WTC11 (cell line): ENCODE measurements at regions not wholly inside any gene's neighbourhood (a gene's known extent, or its start where the extent isn't known, plus 50 kb on each side); places are given as distances from the start of the nearest gene placed in this dataset.

Experiments used
- ATAC-seq: fragments of 200-7000 bp; cut with Tn5 transposase; 2 replicates; pipeline ENCODE4 v1.10.0; 2021; ENCODE audit warnings: mild to moderate bottlenecking, moderate library complexity
- CTCF ChIA-PET: fragments of 300-600 bp; sonication (Branson Sonifier 250); formaldehyde crosslinking; loops from one replicate; lab custom pipeline; 2021; ENCODE audit warnings: antibody characterized with exemption; lab: Charles Lee
- POLR2A ChIA-PET: fragments of 350-600 bp; sonication (Branson Sonifier 250); formaldehyde crosslinking; loops from one replicate; lab custom pipeline; 2021; ENCODE audit warnings: antibody characterized with exemption; lab: Charles Lee
- DNase-seq: peaks from one replicate; pipeline ENCODE4 v3.0.0; 2021; ENCODE audit warnings: low spot score
- H3K27ac Mint-ChIP-seq: 2 replicates; pipeline ENCODE4 v1.8.0; 2021; ENCODE audit warnings: mixed read lengths
- H3K27me3 Mint-ChIP-seq: 2 replicates; pipeline ENCODE4 v1.8.0; 2021; ENCODE audit warnings: low read depth, mild to moderate bottlenecking, moderate library complexity, mixed read lengths
- H3K36me3 Mint-ChIP-seq: 2 replicates; pipeline ENCODE4 v1.8.0; 2021; ENCODE audit warnings: mixed read lengths
- H3K4me1 Mint-ChIP-seq: 2 replicates; pipeline ENCODE4 v1.8.0; 2022; ENCODE audit warnings: mixed read lengths
- H3K4me3 Mint-ChIP-seq: 2 replicates; pipeline ENCODE4 v1.8.0; 2021; ENCODE audit warnings: mild to moderate bottlenecking, moderate library complexity, mixed read lengths
- H3K9me3 Mint-ChIP-seq: 2 replicates; pipeline ENCODE4 v1.8.0; 2021; ENCODE audit warnings: mixed read lengths
- ARID4B ChIP-seq: sonication (generic); formaldehyde crosslinking; IDR thresholded peaks from 2 replicates; pipeline ENCODE4 v1.8.0; 2023; ENCODE audit warnings: missing genetic modification reagents, mild to moderate bottlenecking, borderline replicate concordance
- ATF2 ChIP-seq: sonication (generic); formaldehyde crosslinking; IDR thresholded peaks from 2 replicates; pipeline ENCODE4 v1.8.1; 2022; ENCODE audit warnings: low read depth, missing genetic modification reagents, borderline replicate concordance
- ATF6 ChIP-seq: sonication (generic); formaldehyde crosslinking; IDR thresholded peaks from 2 replicates; pipeline ENCODE4 v1.8.1; 2023; ENCODE audit warnings: mild to moderate bottlenecking, missing genetic modification reagents
- CBFB ChIP-seq: sonication (generic); formaldehyde crosslinking; IDR thresholded peaks from 2 replicates; pipeline ENCODE4 v1.8.1; 2022; ENCODE audit warnings: mild to moderate bottlenecking, low read depth, missing genetic modification reagents
- FOXP1 ChIP-seq: sonication (generic); formaldehyde crosslinking; IDR thresholded peaks from 2 replicates; pipeline ENCODE4 v1.8.0; 2022; ENCODE audit warnings: missing genetic modification reagents, mild to moderate bottlenecking, moderate library complexity, borderline replicate concordance
- GABPB1 ChIP-seq: sonication (generic); formaldehyde crosslinking; IDR thresholded peaks from 2 replicates; pipeline ENCODE4 v1.8.1; 2023; ENCODE audit warnings: mild to moderate bottlenecking, missing genetic modification reagents
- GRHL2 ChIP-seq: fragments of 250-450 bp; sonication (Bioruptor Pico); IDR thresholded peaks from 2 replicates; pipeline ENCODE4 v1.8.0; 2022; ENCODE audit warnings: mild to moderate bottlenecking, moderate library complexity; ENCODE audit not compliant: insufficient replicate concordance, severe bottlenecking
- JAZF1 ChIP-seq: fragments of 250-450 bp; sonication (Bioruptor Pico); IDR thresholded peaks from 2 replicates; pipeline ENCODE4 v1.9.0; 2021; ENCODE audit warnings: moderate library complexity, mild to moderate bottlenecking, inconsistent platforms
- JUN ChIP-seq: sonication (generic); formaldehyde crosslinking; IDR thresholded peaks from 2 replicates; pipeline ENCODE4 v1.8.0; 2023; ENCODE audit warnings: mild to moderate bottlenecking, missing genetic modification reagents
- NFATC4 ChIP-seq: fragments of 250-450 bp; sonication (Bioruptor Pico); IDR thresholded peaks from 2 replicates; pipeline ENCODE4 v1.9.0; 2021; ENCODE audit warnings: mild to moderate bottlenecking
- NR2C2 ChIP-seq: sonication (generic); formaldehyde crosslinking; IDR thresholded peaks from 2 replicates; pipeline ENCODE4 v1.8.0; 2022; ENCODE audit warnings: mild to moderate bottlenecking, missing genetic modification reagents
- RORB ChIP-seq: fragments of 250-450 bp; sonication (Bioruptor Pico); IDR thresholded peaks from 2 replicates; pipeline ENCODE4 v1.9.0; 2021; ENCODE audit warnings: mild to moderate bottlenecking
- TEAD4 ChIP-seq: sonication (generic); formaldehyde crosslinking; IDR thresholded peaks from 2 replicates; pipeline ENCODE4 v1.8.0; 2022; ENCODE audit warnings: mild to moderate bottlenecking, missing genetic modification reagents
- ZBTB21 ChIP-seq: sonication (generic); formaldehyde crosslinking; IDR thresholded peaks from 2 replicates; pipeline ENCODE4 v1.8.1; 2023; ENCODE audit warnings: mild to moderate bottlenecking, missing genetic modification reagents, borderline replicate concordance
- ZNF281 ChIP-seq: sonication (generic); formaldehyde crosslinking; IDR thresholded peaks from 2 replicates; pipeline ENCODE4 v1.8.0; 2023; ENCODE audit warnings: mild to moderate bottlenecking, missing genetic modification reagents
- ZNF416 ChIP-seq: fragments of 250-450 bp; sonication (Bioruptor Pico); IDR thresholded peaks from 2 replicates; pipeline ENCODE4 v1.9.0; 2021; ENCODE audit warnings: mild to moderate bottlenecking, inconsistent platforms
- ZNF512 ChIP-seq: sonication (generic); formaldehyde crosslinking; IDR thresholded peaks from 2 replicates; pipeline ENCODE4 v1.8.1; 2022; ENCODE audit warnings: missing genetic modification reagents, borderline replicate concordance

- POLR2A ChIA-PET, result no interaction called here
- no peak overlapping the region for H3K4me3 Mint-ChIP-seq
- H3K36me3 Mint-ChIP-seq, result peaks cover 17% of the 10 kb centered on the region
- peaks cover 35% of the 10 kb centered on the region for H3K9me3 Mint-ChIP-seq
- no peak for TF ChIP-seq FOXP1
- TF ChIP-seq ARID4B (CRISPR knock-in tag), result no peak
- TF ChIP-seq NFATC4, result no peak
- no peak for TF ChIP-seq ZBTB21 (CRISPR knock-in tag)
- TF ChIP-seq JUN (CRISPR knock-in tag), result no peak
- no peak for TF ChIP-seq ZNF416
- no peak for TF ChIP-seq GABPB1
- TF ChIP-seq CBFB (CRISPR knock-in tag), result no peak
- no peak for TF ChIP-seq ATF6 (CRISPR knock-in tag)
- TF ChIP-seq JAZF1, result no peak
- no peak for TF ChIP-seq GRHL2 (CRISPR knock-in tag)
- TF ChIP-seq TEAD4 (CRISPR knock-in tag), result no peak
- no peak for TF ChIP-seq ATF2 (CRISPR knock-in tag)
- TF ChIP-seq RORB (CRISPR knock-in tag), result no peak
- TF ChIP-seq NR2C2 (CRISPR knock-in tag), result no peak
- TF ChIP-seq ZNF281 (CRISPR knock-in tag), result no peak
- no peak for TF ChIP-seq ZNF512 (CRISPR knock-in tag)
- ATAC-seq (peak; percentile 79), DNase-seq (no peak)
- peak overlapping the region; percentile 29 for H3K27ac Mint-ChIP-seq
- H3K27me3 Mint-ChIP-seq, result peaks cover 27% of the 10 kb centered on the region
- peaks cover 30% of the 10 kb centered on the region for H3K4me1 Mint-ChIP-seq
- CTCF ChIA-PET, result no interaction called here
Observed at GRCh38 chr3:127110982-127111693, 81.8 kb upstream of the PRR23E start.
